ENCODE measurements at regions not wholly inside any gene's neighbourhood (a gene's known extent, or its start where the extent isn't known, plus 50 kb on each side); places are given as distances from the start of the nearest gene placed in this dataset.
"Not testable (repeated sequence)": the region's sequence is repeated elsewhere in the genome, so short reads cannot be mapped to it uniquely, and the experiment has no call there.

- Histone ChIP-seq H3K9me2 (ENCODE audit: insufficient read depth, low read length) (no peaks in the 10 kb centered on the region), H2AFZ (ENCODE audit: low read length) (no peak overlapping the region), H3K36me3 (ENCODE audit: insufficient read depth, low read length) (no peaks in the 10 kb centered on the region), H3K27ac (ENCODE audit: low read depth, low read length, poor library complexity, severe bottlenecking) (no peak overlapping the region), H3K4me1 (ENCODE audit: insufficient read depth, low read length, poor library complexity, severe bottlenecking) (no peaks in the 10 kb centered on the region), H3K79me2 (ENCODE audit: insufficient read depth, low read depth, low read length) (no peaks in the 10 kb centered on the region), H3K9me3 (ENCODE audit: low read length) (no peaks in the 10 kb centered on the region), H3K4me2 (ENCODE audit: low read length) (no peak overlapping the region), H3K4me3 (ENCODE audit: low read depth, low read length, poor library complexity, severe bottlenecking) (no peak overlapping the region), H4K20me1 (ENCODE audit: insufficient read depth, low read length) (no peaks in the 10 kb centered on the region)
- no TSS peak for BruUV-seq (replicated peaks)
- ChIA-PET POLR2A (no interaction called here), CTCF (ENCODE audit: unreplicated experiment) (no interaction called here)
- DNase-seq (ENCODE audit: low spot score) = no peak
- TF ChIP-seq CTCF (conservative IDR thresholded peaks at IDR 0.05; ENCODE audit: low read length) (no peak), EZH2phosphoT487 (IDR thresholded peaks at IDR 0.05; ENCODE audit: borderline replicate concordance, low read depth, low read length) (no peak)
- intact Hi-C loops (cut with micrococcal nuclease; ENCODE audit: unreplicated experiment) = no loop called here
Measured at GRCh38 chr11:50088231-50088630, 55.6 kb downstream of the OR4C45 start.

- TF ChIP-seq CTCF (conservative IDR thresholded peaks at IDR 0.05; ENCODE audit: low read length) (no peak), EZH2phosphoT487 (IDR thresholded peaks at IDR 0.05; ENCODE audit: borderline replicate concordance, low read depth, low read length) (no peak)
- H3K9me2 ChIP-seq (ENCODE audit: insufficient read depth, low read length) = no peaks in the 10 kb centered on the region
- DNase-seq (ENCODE audit: low spot score) = no peak
- H3K27ac ChIP-seq (ENCODE audit: low read depth, low read length, poor library complexity, severe bottlenecking) = no peak overlapping the region
- no peak overlapping the region for H3K4me3 ChIP-seq (ENCODE audit: low read depth, low read length, poor library complexity, severe bottlenecking)
- POLR2A ChIA-PET = interaction anchor here (1.7 kb wide), 1 partner anchor 10 kb away, joined by 6 read pairs; no protein-coding TSS in a partner anchor
- H3K4me2 ChIP-seq (ENCODE audit: low read length) = no peak overlapping the region
- intact Hi-C loops (cut with micrococcal nuclease; ENCODE audit: unreplicated experiment) = no loop called here
- no TSS peak for BruUV-seq (replicated peaks)
- H3K36me3 ChIP-seq (ENCODE audit: insufficient read depth, low read length) = no peaks in the 10 kb centered on the region
- H2AFZ ChIP-seq (ENCODE audit: low read length) = no peak overlapping the region
- no peaks in the 10 kb centered on the region for H3K79me2 ChIP-seq (ENCODE audit: insufficient read depth, low read depth, low read length)
- H3K4me1 ChIP-seq (ENCODE audit: insufficient read depth, low read length, poor library complexity, severe bottlenecking) = no peaks in the 10 kb centered on the region
- no peaks in the 10 kb centered on the region for H3K9me3 ChIP-seq (ENCODE audit: low read length)
- CTCF ChIA-PET (ENCODE audit: unreplicated experiment) = no interaction called here
- H4K20me1 ChIP-seq (ENCODE audit: insufficient read depth, low read length) = no peaks in the 10 kb centered on the region
Measured at GRCh38 chr11:50098186-50098725, 65.6 kb downstream of the OR4C45 start.

- Histone ChIP-seq H2AFZ (ENCODE audit: low read length) (no peak overlapping the region), H3K4me1 (ENCODE audit: insufficient read depth, low read length, poor library complexity, severe bottlenecking) (no peaks in the 10 kb centered on the region), H3K9me2 (ENCODE audit: insufficient read depth, low read length) (no peaks in the 10 kb centered on the region), H3K9me3 (ENCODE audit: low read length) (no peaks in the 10 kb centered on the region), H3K4me2 (ENCODE audit: low read length) (no peak overlapping the region), H3K36me3 (ENCODE audit: insufficient read depth, low read length) (no peaks in the 10 kb centered on the region), H4K20me1 (ENCODE audit: insufficient read depth, low read length) (no peaks in the 10 kb centered on the region), H3K4me3 (ENCODE audit: low read depth, low read length, poor library complexity, severe bottlenecking) (no peak overlapping the region), H3K79me2 (ENCODE audit: insufficient read depth, low read depth, low read length) (no peaks in the 10 kb centered on the region), H3K27ac (ENCODE audit: low read depth, low read length, poor library complexity, severe bottlenecking) (no peak overlapping the region)
- POLR2A ChIA-PET = no interaction called here
- DNase-seq (ENCODE audit: low spot score) = no peak
- no TSS peak for BruUV-seq (replicated peaks)
- CTCF ChIA-PET (ENCODE audit: unreplicated experiment) = no interaction called here
- intact Hi-C loops (cut with micrococcal nuclease; ENCODE audit: unreplicated experiment) = no loop called here
- TF ChIP-seq CTCF (conservative IDR thresholded peaks at IDR 0.05; ENCODE audit: low read length) (no peak), EZH2phosphoT487 (IDR thresholded peaks at IDR 0.05; ENCODE audit: borderline replicate concordance, low read depth, low read length) (no peak)
Measured at GRCh38 chr11:50102916-50103315, 70.2 kb downstream of the OR4C45 start.

- H2AFZ ChIP-seq (ENCODE audit: low read length); POLR2A ChIA-PET; H3K79me2 ChIP-seq (ENCODE audit: insufficient read depth, low read depth, low read length); H3K4me2 ChIP-seq (ENCODE audit: low read length); H3K36me3 ChIP-seq (ENCODE audit: insufficient read depth, low read length); CTCF ChIA-PET (ENCODE audit: unreplicated experiment); H3K4me3 ChIP-seq (ENCODE audit: low read depth, low read length, poor library complexity, severe bottlenecking); DNase-seq (ENCODE audit: low spot score); H4K20me1 ChIP-seq (ENCODE audit: insufficient read depth, low read length); H3K27ac ChIP-seq (ENCODE audit: low read depth, low read length, poor library complexity, severe bottlenecking); BruUV-seq (replicated peaks); H3K9me3 ChIP-seq (ENCODE audit: low read length); intact Hi-C loops (cut with micrococcal nuclease; ENCODE audit: unreplicated experiment); H3K4me1 ChIP-seq (ENCODE audit: insufficient read depth, low read length, poor library complexity, severe bottlenecking); H3K9me2 ChIP-seq (ENCODE audit: insufficient read depth, low read length): not testable (repeated sequence)
Measured at GRCh38 chr11:50140686-50141085, 108.0 kb downstream of the OR4C45 start.

Measured in OCI-LY7 (cell line).